ENCODE measurements at regions not wholly inside any gene's neighbourhood (a gene's known extent, or its start where the extent isn't known, plus 50 kb on each side); places are given as distances from the start of the nearest gene placed in this dataset.

DNA sequence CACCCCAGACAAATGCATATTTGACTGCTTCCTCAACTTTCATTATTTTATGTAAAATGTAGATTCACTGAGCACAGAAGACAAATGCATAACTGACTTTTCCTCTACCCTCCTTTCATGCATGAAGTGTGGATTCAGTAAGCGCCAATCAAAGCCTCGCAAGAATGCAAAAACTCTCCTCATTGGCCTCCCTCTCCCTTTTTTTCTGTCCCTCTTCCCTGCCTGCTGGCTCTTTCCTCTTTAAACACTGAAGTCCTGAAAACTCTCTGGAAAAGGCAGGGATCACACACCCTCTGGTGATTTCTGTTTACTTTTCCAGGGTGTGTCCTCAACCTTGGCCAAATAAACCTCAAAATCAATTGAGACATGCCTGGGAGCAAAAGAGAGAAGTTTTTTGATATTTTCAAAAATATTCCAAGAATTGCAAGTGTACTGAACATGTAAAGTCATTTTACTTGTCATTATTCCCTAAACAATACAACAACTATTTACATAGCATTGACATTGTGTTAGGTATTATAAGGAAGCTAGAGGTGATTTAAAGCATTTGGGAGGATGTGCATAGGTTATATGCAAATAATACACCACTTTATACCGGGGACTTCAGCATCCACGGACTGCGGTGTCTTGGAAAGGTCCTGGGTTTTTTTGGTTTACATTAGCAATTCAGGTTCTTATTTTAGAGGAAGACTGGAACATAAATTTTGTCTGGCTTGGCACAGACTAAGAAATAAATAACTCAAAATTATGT lies 71.4 kb downstream of the SEC61G start:
- TF ChIP-seq, protein P1, sequence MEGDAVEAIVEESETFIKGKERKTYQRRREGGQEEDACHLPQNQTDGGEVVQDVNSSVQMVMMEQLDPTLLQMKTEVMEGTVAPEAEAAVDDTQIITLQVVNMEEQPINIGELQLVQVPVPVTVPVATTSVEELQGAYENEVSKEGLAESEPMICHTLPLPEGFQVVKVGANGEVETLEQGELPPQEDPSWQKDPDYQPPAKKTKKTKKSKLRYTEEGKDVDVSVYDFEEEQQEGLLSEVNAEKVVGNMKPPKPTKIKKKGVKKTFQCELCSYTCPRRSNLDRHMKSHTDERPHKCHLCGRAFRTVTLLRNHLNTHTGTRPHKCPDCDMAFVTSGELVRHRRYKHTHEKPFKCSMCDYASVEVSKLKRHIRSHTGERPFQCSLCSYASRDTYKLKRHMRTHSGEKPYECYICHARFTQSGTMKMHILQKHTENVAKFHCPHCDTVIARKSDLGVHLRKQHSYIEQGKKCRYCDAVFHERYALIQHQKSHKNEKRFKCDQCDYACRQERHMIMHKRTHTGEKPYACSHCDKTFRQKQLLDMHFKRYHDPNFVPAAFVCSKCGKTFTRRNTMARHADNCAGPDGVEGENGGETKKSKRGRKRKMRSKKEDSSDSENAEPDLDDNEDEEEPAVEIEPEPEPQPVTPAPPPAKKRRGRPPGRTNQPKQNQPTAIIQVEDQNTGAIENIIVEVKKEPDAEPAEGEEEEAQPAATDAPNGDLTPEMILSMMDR (conservative IDR thresholded peaks at IDR 0.05; ENCODE audit: low read depth, low read length) = no peak
- no peak for TF ChIP-seq MAZ (IDR thresholded peaks at IDR 0.05; ENCODE audit: borderline replicate concordance, low read depth, low read length)
- TF ChIP-seq RFX5 (IDR thresholded peaks at IDR 0.05; ENCODE audit: low read depth, low read length) = no peak
- TF ChIP-seq MXI1 (IDR thresholded peaks at IDR 0.05; ENCODE audit: borderline replicate concordance, low read depth, low read length) = no peak
- TF ChIP-seq POLR2A (IDR thresholded peaks at IDR 0.05; ENCODE audit: low read depth, low read length) = no peak
- no peak for TF ChIP-seq SMC3 (IDR thresholded peaks at IDR 0.05; ENCODE audit: low read depth, low read length)
